ENCODE measurements at regions not wholly inside any gene's neighbourhood (a gene's known extent, or its start where the extent isn't known, plus 50 kb on each side); places are given as distances from the start of the nearest gene placed in this dataset.

GRCh38 chr6:26149240-26149639, 62.0 kb downstream of the HFE start:
- no peak for DNase-seq

GRCh38 chr6:26152226-26153101, 65.2 kb downstream of the HFE start:
- DNase-seq: no peak

- peak; percentile 31 for DNase-seq
These were observed 68.1 kb downstream of the HFE start for GRCh38 chr6:26155061-26155930.

- DNase-seq: peak; percentile 91
These were observed 69.0 kb downstream of the HFE start for GRCh38 chr6:26156105-26156849.

GRCh38 chr6:26156850-26157250, 69.6 kb downstream of the HFE start:
- no peak for DNase-seq

- peak; percentile 98 for DNase-seq
These were observed 70.2 kb downstream of the HFE start for GRCh38 chr6:26157251-26158075.

GRCh38 chr6:26158076-26158580, 70.9 kb downstream of the HFE start:
- no peak for DNase-seq

- peak; percentile 78 for DNase-seq
These were observed 71.5 kb downstream of the HFE start for GRCh38 chr6:26158581-26159356.

- DNase-seq: no peak
These were observed 72.4 kb downstream of the HFE start for GRCh38 chr6:26159357-26160273.

- no peak for DNase-seq
These were observed 74.1 kb downstream of the HFE start for GRCh38 chr6:26161322-26161721.

GRCh38 chr6:26162399-26162798, 75.2 kb downstream of the HFE start:
- no peak for DNase-seq

- no peak for DNase-seq
These were observed 76.3 kb downstream of the HFE start for GRCh38 chr6:26163427-26164119.

GRCh38 chr6:26164120-26164505, 76.9 kb downstream of the HFE start:
- DNase-seq: no peak

GRCh38 chr6:26165261-26165790, 78.1 kb downstream of the HFE start:
- DNase-seq: no peak

GRCh38 chr6:26170181-26170580, 83.0 kb downstream of the HFE start:
- DNase-seq: peak; percentile 45

- peak; percentile 39 for DNase-seq
These were observed 84.0 kb downstream of the HFE start for GRCh38 chr6:26170951-26171841.

- peak; percentile 63 for DNase-seq
These were observed 85.4 kb downstream of the HFE start for GRCh38 chr6:26172608-26172968.

GRCh38 chr6:26173836-26174145, 86.6 kb downstream of the HFE start:
- DNase-seq: no peak

All from CD4-positive, alpha-beta T cell treated with Interleukin-17A for 1 hour (primary cell).